ENCODE measurements at regions not wholly inside any gene's neighbourhood (a gene's known extent, or its start where the extent isn't known, plus 50 kb on each side); places are given as distances from the start of the nearest gene placed in this dataset.

DNA sequence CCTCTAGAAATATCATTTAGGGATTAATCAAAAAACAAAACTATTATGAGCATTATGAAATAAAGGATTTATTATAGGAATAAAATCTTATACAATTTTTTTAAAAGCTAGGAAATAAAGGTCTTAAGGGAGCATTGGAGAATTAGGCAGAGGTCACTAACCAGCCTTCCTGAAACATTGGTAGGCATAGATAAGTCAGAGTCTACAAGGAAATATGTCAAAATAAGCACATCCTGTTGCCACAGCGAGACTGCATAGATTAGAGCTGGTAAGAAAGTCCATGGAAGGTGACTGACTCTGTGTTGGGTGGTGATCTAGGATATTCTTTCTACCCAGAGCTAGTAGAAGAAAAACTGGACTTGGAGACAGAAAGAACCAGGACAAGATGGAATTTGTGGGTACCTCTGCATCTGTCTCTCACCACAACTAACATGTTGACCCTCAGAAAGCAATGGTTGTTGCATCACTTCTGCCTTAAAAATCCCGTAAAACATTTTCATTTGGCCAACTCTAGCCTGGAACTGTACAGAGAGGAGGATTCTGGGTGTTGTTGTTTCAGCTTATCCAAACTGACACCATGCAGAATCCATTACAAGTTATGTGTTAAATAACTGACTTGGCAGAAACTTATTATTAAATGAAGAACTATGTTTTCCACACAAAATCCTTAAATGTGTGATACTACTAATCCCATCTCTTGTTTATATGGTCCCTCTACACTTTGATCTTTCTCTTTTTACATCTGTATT, 77.1 kb downstream of the FBXO5 start:
- no peak for TF ChIP-seq POLR2A (IDR thresholded peaks at IDR 0.05)
- TF ChIP-seq, protein P1, sequence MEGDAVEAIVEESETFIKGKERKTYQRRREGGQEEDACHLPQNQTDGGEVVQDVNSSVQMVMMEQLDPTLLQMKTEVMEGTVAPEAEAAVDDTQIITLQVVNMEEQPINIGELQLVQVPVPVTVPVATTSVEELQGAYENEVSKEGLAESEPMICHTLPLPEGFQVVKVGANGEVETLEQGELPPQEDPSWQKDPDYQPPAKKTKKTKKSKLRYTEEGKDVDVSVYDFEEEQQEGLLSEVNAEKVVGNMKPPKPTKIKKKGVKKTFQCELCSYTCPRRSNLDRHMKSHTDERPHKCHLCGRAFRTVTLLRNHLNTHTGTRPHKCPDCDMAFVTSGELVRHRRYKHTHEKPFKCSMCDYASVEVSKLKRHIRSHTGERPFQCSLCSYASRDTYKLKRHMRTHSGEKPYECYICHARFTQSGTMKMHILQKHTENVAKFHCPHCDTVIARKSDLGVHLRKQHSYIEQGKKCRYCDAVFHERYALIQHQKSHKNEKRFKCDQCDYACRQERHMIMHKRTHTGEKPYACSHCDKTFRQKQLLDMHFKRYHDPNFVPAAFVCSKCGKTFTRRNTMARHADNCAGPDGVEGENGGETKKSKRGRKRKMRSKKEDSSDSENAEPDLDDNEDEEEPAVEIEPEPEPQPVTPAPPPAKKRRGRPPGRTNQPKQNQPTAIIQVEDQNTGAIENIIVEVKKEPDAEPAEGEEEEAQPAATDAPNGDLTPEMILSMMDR (IDR thresholded peaks at IDR 0.05), result no peak
